ENCODE measurements at regions not wholly inside any gene's neighbourhood (a gene's known extent, or its start where the extent isn't known, plus 50 kb on each side); places are given as distances from the start of the nearest gene placed in this dataset.

- TF ChIP-seq CUX1 (IDR thresholded peaks at IDR 0.05; ENCODE audit: insufficient replicate concordance, low read depth, low read length): no peak
Observed at GRCh38 chr7:138378741-138379559, 81.1 kb upstream of the TRIM24 start (continued).

GRCh38 chr7:138382862-138383565 is 77.0 kb upstream of the TRIM24 start:
- DNase-seq (ENCODE audit: low read depth, low spot score) (no peak), FAIRE-seq (no peak), ATAC-seq (no peak)
- ChIA-PET POLR2A (interaction anchor here (0.7 kb wide), 1 partner anchor 361 kb away, joined by 3 read pairs; no protein-coding TSS in a partner anchor), RAD21 (ENCODE audit: unreplicated experiment) (interaction anchor here (0.6 to 1.8 kb wide), 2 partner anchors 10 to 13 kb away, joined by 3 to 4 read pairs; no protein-coding TSS in a partner anchor), CTCF (no interaction called here), SMC1A (ENCODE audit: uncharacterized antibody, unreplicated experiment) (interaction anchor here (0.7 kb wide), 1 partner anchor 14 kb away, joined by 4 read pairs; no protein-coding TSS in a partner anchor)
- WGBS (ENCODE audit: insufficient coverage, insufficient replicate concordance, low lambda C conversion rate, missing lambda C conversion rate): 31% methylated on average over 2 of the region's 2 CpGs
- Histone ChIP-seq H3K36me3 (ENCODE audit: control insufficient read depth in 2 of 2, insufficient read depth in 2 of 2, low read length in 1 of 2) (no peaks in the 10 kb centered on the region), H3K9ac (ENCODE audit: control insufficient read depth, insufficient read depth, low read length) (no peak overlapping the region), H3K27me3 (replicated peaks in 1 of 2; ENCODE audit: control insufficient read depth in 2 of 2, insufficient read depth in 2 of 2, low read length in 1 of 2) (no peaks in the 10 kb centered on the region), H4K20me1 (ENCODE audit: control insufficient read depth, insufficient read depth) (no peaks in the 10 kb centered on the region), H2AFZ (ENCODE audit: control insufficient read depth, low read depth, low read length) (no peak overlapping the region), H3K27ac (ENCODE audit: control insufficient read depth, insufficient read depth) (no peak overlapping the region), H3K9me3 (replicated peaks; ENCODE audit: control insufficient read depth, insufficient read depth, low read length) (no peaks in the 10 kb centered on the region), H3K4me1 (ENCODE audit: control insufficient read depth, insufficient read depth, low read length) (no peaks in the 10 kb centered on the region), H3K4me2 (ENCODE audit: control insufficient read depth, insufficient read depth) (no peak overlapping the region), H3K79me2 (ENCODE audit: control insufficient read depth, insufficient read depth, low read length) (no peaks in the 10 kb centered on the region), H3K4me3 (no peak overlapping the region)
- BruUV-seq (replicated peaks): no TSS peak
- intact Hi-C loops (cut with micrococcal nuclease; ENCODE audit: unreplicated experiment): no loop called here
- no peak for TF ChIP-seq YBX1 (IDR thresholded peaks at IDR 0.05)
- TF ChIP-seq MTA3 (IDR thresholded peaks at IDR 0.05; ENCODE audit: borderline replicate concordance, low read length): no peak
- TF ChIP-seq BMI1 (IDR thresholded peaks at IDR 0.05; ENCODE audit: borderline replicate concordance): no peak
- in situ Hi-C loops (cut with MboI): no loop called here
